NOMO-1 treated with dmso at 0.1 percent for 144 hours (cell line): ENCODE measurements at regions not wholly inside any gene's neighbourhood (a gene's known extent, or its start where the extent isn't known, plus 50 kb on each side); places are given as distances from the start of the nearest gene placed in this dataset.

Source experiments
- DNase-seq: peaks from one replicate; lab custom pipeline; 2025; ENCODE audit not compliant: unreplicated experiment; lab: John Stamatoyannopoulos, UW

DNA sequence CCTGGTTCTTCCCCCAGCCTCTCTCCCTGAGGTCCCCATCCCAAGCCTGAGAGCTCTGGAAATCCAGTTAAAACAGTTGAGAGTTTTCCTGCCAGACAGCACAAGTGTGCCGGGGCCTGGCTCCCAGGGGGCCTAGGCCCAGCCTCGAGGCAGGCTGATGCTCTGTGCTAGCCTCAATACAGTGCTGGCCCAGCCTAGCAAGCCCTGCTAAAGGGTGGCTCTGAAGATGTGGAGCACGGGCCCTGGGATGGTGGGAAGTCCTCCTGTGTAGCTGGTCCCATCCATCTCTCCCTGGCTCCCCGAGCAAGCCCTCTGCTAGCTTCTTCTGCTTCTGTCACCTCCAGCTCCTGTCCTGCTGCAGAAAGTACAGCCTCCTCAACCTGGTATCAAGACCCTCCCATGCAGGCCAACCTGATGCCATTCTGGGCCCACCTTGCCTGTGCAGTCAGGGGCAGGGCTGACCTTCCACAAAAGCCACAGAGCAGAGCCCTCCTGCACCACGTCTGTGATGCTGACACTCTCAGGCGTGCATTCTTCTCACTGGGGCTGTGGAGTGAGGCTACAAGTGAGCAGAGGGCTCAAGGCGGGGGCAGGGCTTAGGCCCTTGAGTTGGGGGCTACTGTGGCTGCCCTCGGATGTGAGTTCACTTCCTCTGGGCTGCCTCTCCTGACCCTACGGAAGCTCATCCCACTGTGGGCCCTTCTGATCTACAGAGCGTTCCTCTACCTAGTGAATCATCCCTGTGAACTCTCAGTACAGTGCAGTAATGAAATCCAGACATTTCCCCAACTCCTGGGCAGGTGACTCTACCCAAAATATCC lies 60.1 kb upstream of the LAPTM4A start:
- DNase-seq, result no peak

DNA sequence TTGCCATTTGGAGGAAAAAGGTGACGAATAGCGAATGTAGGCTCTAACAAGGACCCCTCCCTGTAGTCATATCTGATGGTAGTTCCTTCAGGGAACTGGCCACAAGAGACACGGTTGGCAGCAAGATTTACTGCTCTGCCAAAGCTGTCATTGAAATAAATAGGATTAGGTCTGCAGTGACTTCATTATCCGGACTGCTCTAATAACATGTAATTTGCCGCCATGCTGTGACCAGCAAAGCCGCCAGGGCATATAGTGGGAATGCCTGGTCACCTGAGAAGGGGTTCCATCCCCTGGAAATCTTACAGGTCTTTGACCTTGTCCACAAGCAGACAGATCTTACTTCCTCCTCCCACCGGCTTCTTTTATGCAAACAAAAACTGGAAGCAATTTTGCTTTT lies 59.4 kb upstream of the LAPTM4A start:
- no peak for DNase-seq

DNA sequence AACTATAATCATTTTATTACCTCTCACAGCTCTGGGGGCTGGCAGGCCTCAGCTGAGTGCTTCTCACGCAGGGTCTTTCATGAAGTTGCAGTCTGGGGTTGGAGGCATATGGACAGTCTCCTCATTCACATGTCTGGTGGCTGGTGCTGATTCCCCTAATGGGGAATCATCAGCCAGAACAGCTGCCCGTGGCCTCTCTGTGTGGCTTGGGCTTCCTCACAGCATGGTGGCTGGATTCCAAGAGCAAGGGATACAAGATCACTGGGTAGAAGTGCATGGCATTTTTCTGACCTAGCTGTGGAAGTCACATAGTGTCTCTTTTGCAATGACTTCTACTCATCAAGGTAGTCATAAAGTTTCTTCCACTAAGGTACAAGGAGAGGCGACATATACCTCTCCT lies 59.0 kb upstream of the LAPTM4A start:
- no peak for DNase-seq

DNA sequence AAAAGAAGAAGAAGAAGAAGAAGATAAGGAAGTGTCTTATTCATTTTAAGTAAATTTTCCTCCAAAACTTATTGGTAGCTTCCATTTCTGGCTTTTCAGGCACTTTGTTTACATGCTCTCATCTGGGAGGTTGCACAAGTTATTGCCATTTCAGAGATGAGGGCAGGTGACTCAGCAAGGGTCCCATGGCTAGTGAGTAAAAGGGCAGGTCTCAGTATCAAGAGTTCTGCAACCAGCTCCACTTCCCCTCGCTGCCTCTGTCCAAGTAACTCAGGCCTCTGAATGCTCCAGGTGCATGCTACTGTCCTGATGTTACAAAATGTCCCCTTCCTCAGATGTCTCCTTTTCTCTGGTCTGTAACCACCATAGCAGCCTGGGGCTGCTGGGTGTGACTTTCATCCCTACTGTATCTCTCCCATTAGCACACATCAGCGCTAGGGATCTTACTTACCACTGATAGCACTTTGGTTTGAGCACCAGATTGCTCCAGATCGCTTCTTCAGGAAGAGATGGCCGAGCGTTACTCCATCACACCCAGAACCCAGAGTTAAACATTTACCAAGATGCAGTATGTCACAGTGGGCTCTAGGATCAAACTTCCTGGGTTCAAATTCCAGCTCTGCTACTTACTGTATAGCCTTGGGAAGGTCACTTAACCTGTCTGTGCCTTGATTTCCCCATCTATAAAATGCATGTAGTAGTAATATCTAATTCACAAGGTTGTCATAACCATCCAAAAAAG lies 57.4 kb upstream of the LAPTM4A start:
- no peak for DNase-seq

DNA sequence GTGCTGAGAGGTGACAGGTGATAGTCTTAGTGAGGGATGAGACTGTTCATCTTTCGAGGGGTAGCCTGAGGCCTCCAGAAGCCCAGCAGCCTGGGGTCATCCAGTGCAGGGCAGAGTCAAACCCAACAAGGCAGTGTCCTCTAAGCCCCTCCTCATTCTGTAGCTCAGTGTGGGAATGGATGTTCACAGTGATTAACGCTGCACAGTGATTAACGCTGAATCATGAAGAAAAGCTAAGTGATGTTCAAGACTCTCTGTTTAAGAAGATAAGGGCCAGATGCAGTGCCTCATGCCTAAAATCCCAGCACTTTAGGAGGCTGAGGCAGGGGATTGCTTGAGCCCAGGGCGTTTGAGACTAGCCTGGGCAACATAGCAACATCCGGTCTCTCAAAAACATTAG lies 56.3 kb upstream of the LAPTM4A start:
- no peak for DNase-seq

DNA sequence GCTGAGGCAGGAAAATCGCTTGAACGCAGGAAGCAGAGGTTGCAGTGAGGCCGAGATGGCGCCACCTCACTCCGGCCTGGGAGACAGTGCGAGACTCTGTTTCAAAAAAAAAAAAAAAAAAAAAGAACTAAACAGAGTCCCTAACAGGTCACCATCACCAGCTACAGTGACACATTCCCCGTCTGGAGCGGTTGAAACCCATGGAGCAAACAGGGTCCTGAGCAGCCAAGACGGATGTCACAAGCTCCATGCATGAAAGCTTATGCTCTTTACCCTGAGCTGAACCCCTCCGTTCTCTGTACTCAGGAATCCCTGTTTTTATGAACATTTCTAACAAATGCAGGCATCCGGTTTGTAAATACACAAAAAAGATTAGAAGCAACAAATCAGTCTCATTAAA lies 55.9 kb upstream of the LAPTM4A start:
- no peak for DNase-seq

DNA sequence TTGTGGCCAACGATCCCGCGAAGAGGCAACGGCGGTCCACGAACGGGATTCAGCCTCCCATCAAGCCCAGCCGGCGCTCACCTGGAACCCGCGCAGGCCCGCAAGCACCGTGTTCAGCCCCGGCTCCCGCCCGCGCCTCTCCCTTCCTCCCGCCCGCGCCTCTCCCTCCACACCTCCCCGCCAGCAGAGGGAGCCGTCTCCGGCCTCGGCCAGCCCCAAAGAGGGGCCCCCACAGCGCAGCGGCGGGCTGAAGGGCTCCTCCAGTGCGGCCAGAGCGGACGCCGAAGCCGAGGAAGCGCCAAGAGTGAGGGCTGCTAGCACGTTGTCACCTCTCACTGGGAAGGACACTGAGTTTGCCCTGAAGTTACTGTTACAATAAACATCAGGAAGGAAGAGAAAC lies 55.3 kb upstream of the LAPTM4A start:
- DNase-seq, result no peak

DNA sequence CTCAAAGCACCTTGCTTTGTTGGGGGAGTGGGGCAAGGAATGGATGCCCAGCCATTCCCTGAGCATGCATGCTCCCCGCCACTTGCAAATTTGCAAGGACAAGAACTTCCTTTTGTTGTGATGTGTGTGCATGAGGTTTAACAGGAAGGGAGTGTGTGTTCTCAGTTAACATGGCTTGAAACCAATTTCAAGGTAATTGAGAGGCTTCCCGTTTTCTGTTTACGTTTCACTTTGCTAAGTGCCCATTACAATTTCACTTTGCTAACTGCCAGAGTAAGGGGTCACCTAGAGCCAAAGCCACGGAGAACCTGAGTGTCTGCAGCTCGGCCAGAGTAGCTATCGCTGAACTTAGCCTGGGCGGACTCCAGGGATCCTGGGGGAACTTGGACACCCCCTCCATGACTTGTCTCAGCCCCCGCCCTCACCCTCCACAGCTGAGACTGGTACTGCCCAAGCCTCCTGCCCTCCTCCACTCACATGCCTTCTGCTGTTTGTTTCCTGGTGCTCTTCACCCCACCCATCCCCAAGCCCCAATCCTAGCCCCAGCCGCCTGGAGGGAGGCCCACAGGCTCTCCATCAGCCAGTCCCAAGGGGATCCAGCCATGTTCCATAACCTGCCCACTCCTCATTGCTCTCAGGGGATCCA lies 53.6 kb upstream of the LAPTM4A start:
- no peak for DNase-seq

DNA sequence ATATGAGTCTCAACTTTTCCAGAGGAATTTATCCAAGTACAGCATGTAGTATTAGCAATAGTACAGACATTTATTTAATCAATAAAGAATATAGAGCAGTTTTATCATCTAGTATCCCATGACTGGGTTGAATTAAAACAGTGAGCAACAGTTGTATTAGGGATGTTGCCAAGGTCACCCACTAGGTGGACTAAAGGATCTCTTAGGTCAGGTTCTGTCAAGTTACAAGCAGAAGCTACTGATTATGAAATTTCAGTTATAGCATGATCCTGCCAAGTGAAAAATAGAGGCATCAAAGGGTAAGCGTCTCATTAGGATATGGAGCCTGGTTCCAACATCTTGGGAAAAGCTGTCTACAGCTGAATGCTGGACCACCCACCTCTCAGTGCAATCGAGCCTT lies 52.1 kb upstream of the LAPTM4A start:
- no peak for DNase-seq
